ENCODE measurements at regions not wholly inside any gene's neighbourhood (a gene's known extent, or its start where the extent isn't known, plus 50 kb on each side); places are given as distances from the start of the nearest gene placed in this dataset.

GRCh38 chr17:63171428-63172393 is 205.7 kb downstream of the TANC2 start:
- H3K27ac Mint-ChIP-seq (ENCODE audit: low read depth): no peak overlapping the region
- DNase-seq (ENCODE audit: low spot score in 2 of 2): no peak
- H3K27me3 Mint-ChIP-seq: no peaks in the 10 kb centered on the region
- no peaks in the 10 kb centered on the region for H3K9me3 Mint-ChIP-seq
- H3K4me3 Mint-ChIP-seq: no peak overlapping the region
- ATAC-seq (replicated peaks; ENCODE audit: extremely low read depth, poor library complexity, severe bottlenecking): no peak
- no peaks in the 10 kb centered on the region for H3K4me1 Mint-ChIP-seq
- peaks cover under 1% of the 10 kb centered on the region for H3K36me3 Mint-ChIP-seq (ENCODE audit: insufficient read depth)

GRCh38 chr17:63173450-63173849 is 207.4 kb downstream of the TANC2 start:
- Mint-ChIP-seq H3K4me3 (no peak overlapping the region), H3K4me1 (no peaks in the 10 kb centered on the region), H3K9me3 (no peaks in the 10 kb centered on the region), H3K27ac (ENCODE audit: low read depth) (no peak overlapping the region), H3K27me3 (no peaks in the 10 kb centered on the region), H3K36me3 (ENCODE audit: insufficient read depth) (no peaks in the 10 kb centered on the region)
- DNase-seq (ENCODE audit: low spot score in 2 of 2) (no peak), ATAC-seq (replicated peaks; ENCODE audit: extremely low read depth, poor library complexity, severe bottlenecking) (no peak)

- H3K27ac Mint-ChIP-seq (ENCODE audit: low read depth): no peak overlapping the region
- DNase-seq (ENCODE audit: low spot score in 2 of 2) (no peak), ATAC-seq (replicated peaks; ENCODE audit: extremely low read depth, poor library complexity, severe bottlenecking) (no peak)
- H3K4me3 Mint-ChIP-seq: no peak overlapping the region
- no peaks in the 10 kb centered on the region for H3K36me3 Mint-ChIP-seq (ENCODE audit: insufficient read depth)
- H3K9me3 Mint-ChIP-seq: no peaks in the 10 kb centered on the region
- H3K27me3 Mint-ChIP-seq: no peaks in the 10 kb centered on the region
- H3K4me1 Mint-ChIP-seq: no peaks in the 10 kb centered on the region
Observed at GRCh38 chr17:63173903-63174302, 207.9 kb downstream of the TANC2 start.

GRCh38 chr17:63178530-63178929 is 212.5 kb downstream of the TANC2 start:
- Mint-ChIP-seq H3K4me1 (no peaks in the 10 kb centered on the region), H3K27me3 (no peaks in the 10 kb centered on the region), H3K4me3 (no peak overlapping the region), H3K27ac (ENCODE audit: low read depth) (no peak overlapping the region), H3K36me3 (ENCODE audit: insufficient read depth) (no peaks in the 10 kb centered on the region), H3K9me3 (no peaks in the 10 kb centered on the region)
- DNase-seq (ENCODE audit: low spot score in 2 of 2): no peak
- no peak for ATAC-seq (replicated peaks; ENCODE audit: extremely low read depth, poor library complexity, severe bottlenecking)

GRCh38 chr17:63181856-63182255 is 215.8 kb downstream of the TANC2 start:
- DNase-seq (ENCODE audit: low spot score in 2 of 2): no peak
- H3K36me3 Mint-ChIP-seq (ENCODE audit: insufficient read depth): no peaks in the 10 kb centered on the region
- ATAC-seq (replicated peaks; ENCODE audit: extremely low read depth, poor library complexity, severe bottlenecking): no peak
- no peak overlapping the region for H3K27ac Mint-ChIP-seq (ENCODE audit: low read depth)
- H3K27me3 Mint-ChIP-seq: no peaks in the 10 kb centered on the region
- H3K4me3 Mint-ChIP-seq: no peak overlapping the region
- H3K4me1 Mint-ChIP-seq: no peaks in the 10 kb centered on the region
- no peaks in the 10 kb centered on the region for H3K9me3 Mint-ChIP-seq

GRCh38 chr17:63185420-63185819 is 219.4 kb downstream of the TANC2 start:
- DNase-seq (ENCODE audit: low spot score in 2 of 2): no peak
- Mint-ChIP-seq H3K9me3 (no peaks in the 10 kb centered on the region), H3K27me3 (no peaks in the 10 kb centered on the region), H3K27ac (ENCODE audit: low read depth) (no peak overlapping the region), H3K4me3 (no peak overlapping the region), H3K36me3 (ENCODE audit: insufficient read depth) (no peaks in the 10 kb centered on the region), H3K4me1 (no peaks in the 10 kb centered on the region)
- ATAC-seq (replicated peaks; ENCODE audit: extremely low read depth, poor library complexity, severe bottlenecking): no peak

- Mint-ChIP-seq H3K36me3 (ENCODE audit: insufficient read depth) (no peaks in the 10 kb centered on the region), H3K9me3 (no peaks in the 10 kb centered on the region), H3K27ac (ENCODE audit: low read depth) (no peak overlapping the region), H3K4me1 (no peaks in the 10 kb centered on the region), H3K4me3 (no peak overlapping the region), H3K27me3 (no peaks in the 10 kb centered on the region)
- DNase-seq (ENCODE audit: low spot score in 2 of 2): no peak
- ATAC-seq (replicated peaks; ENCODE audit: extremely low read depth, poor library complexity, severe bottlenecking): no peak
Observed at GRCh38 chr17:63189082-63189481, 223.0 kb downstream of the TANC2 start.

- Mint-ChIP-seq H3K4me1 (no peaks in the 10 kb centered on the region), H3K27ac (ENCODE audit: low read depth) (no peak overlapping the region), H3K36me3 (ENCODE audit: insufficient read depth) (no peaks in the 10 kb centered on the region), H3K9me3 (no peaks in the 10 kb centered on the region), H3K4me3 (no peak overlapping the region), H3K27me3 (no peaks in the 10 kb centered on the region)
- DNase-seq (ENCODE audit: low spot score in 2 of 2) (no peak), ATAC-seq (replicated peaks; ENCODE audit: extremely low read depth, poor library complexity, severe bottlenecking) (no peak)
Observed at GRCh38 chr17:63189930-63190329, 223.9 kb downstream of the TANC2 start.

GRCh38 chr17:63190821-63191370 is 224.9 kb downstream of the TANC2 start:
- no peak overlapping the region for H3K27ac Mint-ChIP-seq (ENCODE audit: low read depth)
- no peaks in the 10 kb centered on the region for H3K27me3 Mint-ChIP-seq
- no peaks in the 10 kb centered on the region for H3K4me1 Mint-ChIP-seq
- ATAC-seq (replicated peaks; ENCODE audit: extremely low read depth, poor library complexity, severe bottlenecking) (no peak), DNase-seq (ENCODE audit: low spot score in 2 of 2) (no peak)
- peaks cover 4% of the 10 kb centered on the region for H3K36me3 Mint-ChIP-seq (ENCODE audit: insufficient read depth)
- H3K9me3 Mint-ChIP-seq: no peaks in the 10 kb centered on the region
- no peak overlapping the region for H3K4me3 Mint-ChIP-seq

- ATAC-seq (replicated peaks; ENCODE audit: extremely low read depth, poor library complexity, severe bottlenecking): no peak
- no peak overlapping the region for H3K27ac Mint-ChIP-seq (ENCODE audit: low read depth)
- H3K4me3 Mint-ChIP-seq: no peak overlapping the region
- peaks cover 4% of the 10 kb centered on the region for H3K36me3 Mint-ChIP-seq (ENCODE audit: insufficient read depth)
- DNase-seq (ENCODE audit: low spot score in 2 of 2): no peak
- no peaks in the 10 kb centered on the region for H3K4me1 Mint-ChIP-seq
- no peaks in the 10 kb centered on the region for H3K9me3 Mint-ChIP-seq
- no peaks in the 10 kb centered on the region for H3K27me3 Mint-ChIP-seq
Observed at GRCh38 chr17:63191610-63192009, 225.6 kb downstream of the TANC2 start.

- H3K4me1 Mint-ChIP-seq: no peaks in the 10 kb centered on the region
- H3K27ac Mint-ChIP-seq (ENCODE audit: low read depth): no peak overlapping the region
- DNase-seq (ENCODE audit: low spot score in 2 of 2) (no peak), ATAC-seq (replicated peaks; ENCODE audit: extremely low read depth, poor library complexity, severe bottlenecking) (no peak)
- H3K36me3 Mint-ChIP-seq (ENCODE audit: insufficient read depth): peaks cover 4% of the 10 kb centered on the region
- H3K4me3 Mint-ChIP-seq: no peak overlapping the region
- H3K9me3 Mint-ChIP-seq: no peaks in the 10 kb centered on the region
- H3K27me3 Mint-ChIP-seq: no peaks in the 10 kb centered on the region
Observed at GRCh38 chr17:63193827-63194226, 227.8 kb downstream of the TANC2 start.

- H3K27me3 Mint-ChIP-seq: no peaks in the 10 kb centered on the region
- DNase-seq (ENCODE audit: low spot score in 2 of 2) (no peak), ATAC-seq (replicated peaks; ENCODE audit: extremely low read depth, poor library complexity, severe bottlenecking) (peak; percentile 28)
- H3K9me3 Mint-ChIP-seq: no peaks in the 10 kb centered on the region
- peaks cover 4% of the 10 kb centered on the region for H3K36me3 Mint-ChIP-seq (ENCODE audit: insufficient read depth)
- peak overlapping the region; percentile 62 for H3K27ac Mint-ChIP-seq (ENCODE audit: low read depth)
- no peaks in the 10 kb centered on the region for H3K4me1 Mint-ChIP-seq
- peak overlapping the region; percentile 19 for H3K4me3 Mint-ChIP-seq
Observed at GRCh38 chr17:63196772-63197335, 230.8 kb downstream of the TANC2 start.

GRCh38 chr17:63203652-63204051 is 237.6 kb downstream of the TANC2 start:
- DNase-seq (ENCODE audit: low spot score in 2 of 2): no peak
- H3K4me3 Mint-ChIP-seq: no peak overlapping the region
- no peaks in the 10 kb centered on the region for H3K4me1 Mint-ChIP-seq

More at GRCh38 chr17:63203652-63204051, 237.6 kb downstream of the TANC2 start:
- ATAC-seq (replicated peaks; ENCODE audit: extremely low read depth, poor library complexity, severe bottlenecking): no peak
- H3K9me3 Mint-ChIP-seq: peaks cover 6% of the 10 kb centered on the region
- H3K36me3 Mint-ChIP-seq (ENCODE audit: insufficient read depth): no peaks in the 10 kb centered on the region
- peaks cover 9% of the 10 kb centered on the region for H3K27me3 Mint-ChIP-seq
- no peak overlapping the region for H3K27ac Mint-ChIP-seq (ENCODE audit: low read depth)
